DND-41 (cell line): ENCODE measurements at regions not wholly inside any gene's neighbourhood (a gene's known extent, or its start where the extent isn't known, plus 50 kb on each side); places are given as distances from the start of the nearest gene placed in this dataset.
A peak's percentile ranks its signal among the peaks of the same experiment; 100 is the strongest.

Source experiments
- ATAC-seq: fragments of 200-7000 bp; cut with Tn5 transposase; 3 replicates; pipeline ENCODE4 v1.9.1; 2021; ENCODE audit warnings: low read depth; ENCODE audit not compliant: insufficient read depth
- DNase-seq: peaks from one replicate; pipeline ENCODE4 v3.0.0-alpha.2; 2020
- H2AFZ ChIP-seq: 2 replicates; pipeline ENCODE4 v1.6.0; 2012; ENCODE audit warnings: low read depth, low read length
- H3K27ac ChIP-seq: 2 replicates; pipeline ENCODE4 v1.5.1; 2012; ENCODE audit warnings: low read length, inconsistent platforms
- H3K27me3 ChIP-seq: fragments of 200-600 bp; sonication (generic); 2 replicates; pipeline ENCODE4 v1.6.0; 2012; ENCODE audit warnings: low read length, mild to moderate bottlenecking, inconsistent platforms; ENCODE audit not compliant: insufficient read depth, poor library complexity
- H3K36me3 ChIP-seq: 2 replicates; pipeline ENCODE4 v1.5.1; 2012; ENCODE audit warnings: low read length, inconsistent platforms; ENCODE audit not compliant: insufficient read depth
- H3K4me1 ChIP-seq: 2 replicates; pipeline ENCODE4 v1.5.1; 2012; ENCODE audit warnings: mild to moderate bottlenecking, low read length; ENCODE audit not compliant: insufficient read depth
- H3K4me2 ChIP-seq: 2 replicates; pipeline ENCODE4 v1.6.0; 2012; ENCODE audit warnings: mild to moderate bottlenecking, moderate library complexity, low read length, inconsistent platforms; ENCODE audit not compliant: insufficient read depth
- H3K4me3 ChIP-seq, 2 experiments: fragments of 200-600 bp in 1 of 2; shearing (Covaris generic) in 1 of 2; 2 replicates each; pipeline ENCODE4 v1.5.1; 2012 to 2016; ENCODE audit warnings: inconsistent platforms in 2 of 2, low read length in 2 of 2, mild to moderate bottlenecking in 2 of 2, low read depth in 1 of 2, moderate library complexity in 1 of 2
- H3K79me2 ChIP-seq: 2 replicates; pipeline ENCODE4 v1.6.0; 2012; ENCODE audit warnings: low read length, inconsistent platforms; ENCODE audit not compliant: insufficient read depth
- H3K9ac ChIP-seq: 2 replicates; pipeline ENCODE4 v1.6.0; 2012; ENCODE audit warnings: low read depth, mild to moderate bottlenecking, inconsistent platforms, low read length, moderate library complexity
- H3K9me3 ChIP-seq: 2 replicates; pipeline ENCODE4 v1.5.1; 2012; ENCODE audit warnings: low read length, moderate library complexity, mild to moderate bottlenecking, inconsistent platforms; ENCODE audit not compliant: insufficient read depth, severe bottlenecking
- H4K20me1 ChIP-seq: 2 replicates; pipeline ENCODE4 v1.6.0; 2012; ENCODE audit warnings: low read length; ENCODE audit not compliant: insufficient read depth
- CTCF ChIP-seq: IDR thresholded peaks from 2 replicates; pipeline ENCODE4 v1.5.1; 2012; ENCODE audit warnings: borderline replicate concordance, low read length, moderate library complexity, mild to moderate bottlenecking; ENCODE audit not compliant: poor library complexity, severe bottlenecking; ENCODE audit errors: extremely low read depth
- EZH2 ChIP-seq: IDR thresholded peaks from 3 replicates; pipeline ENCODE4 v1.6.1; 2012; ENCODE audit warnings: borderline replicate concordance, low read depth, mild to moderate bottlenecking, moderate library complexity, low read length, inconsistent platforms; ENCODE audit not compliant: severe bottlenecking

GRCh38 chr7:109503421-109503820 is 933.7 kb downstream of the DNAJB9 start:
- Histone ChIP-seq H3K4me2 (no peak overlapping the region), H3K36me3 (no peaks in the 10 kb centered on the region), H3K9ac (no peak overlapping the region), H3K4me1 (no peaks in the 10 kb centered on the region), H4K20me1 (no peaks in the 10 kb centered on the region), H3K9me3 (peaks cover 2% of the 10 kb centered on the region), H2AFZ (no peak overlapping the region), H3K4me3 (no peak overlapping the region), H3K27me3 (no peaks in the 10 kb centered on the region), H3K27ac (no peak overlapping the region), H3K79me2 (no peaks in the 10 kb centered on the region)
- DNase-seq (no peak), ATAC-seq (no peak)
- TF ChIP-seq CTCF (no peak), EZH2 (no peak)

GRCh38 chr7:109522585-109522984 is 952.9 kb downstream of the DNAJB9 start:
- no peaks in the 10 kb centered on the region for H3K9me3 ChIP-seq
- H3K4me2 ChIP-seq: no peak overlapping the region
- H2AFZ ChIP-seq: no peak overlapping the region
- no peaks in the 10 kb centered on the region for H3K36me3 ChIP-seq
- ATAC-seq (no peak), DNase-seq (no peak)
- no peak overlapping the region for H3K9ac ChIP-seq
- no peak overlapping the region for H3K27ac ChIP-seq
- no peaks in the 10 kb centered on the region for H3K79me2 ChIP-seq
- no peak for TF ChIP-seq CTCF
- TF ChIP-seq EZH2: no peak
- H3K4me3 ChIP-seq: no peak overlapping the region
- H3K4me1 ChIP-seq: no peaks in the 10 kb centered on the region
- no peaks in the 10 kb centered on the region for H3K27me3 ChIP-seq
- H4K20me1 ChIP-seq: no peaks in the 10 kb centered on the region

GRCh38 chr7:109527833-109528232 is 958.2 kb downstream of the DNAJB9 start:
- ATAC-seq: no peak
- H3K79me2 ChIP-seq: no peaks in the 10 kb centered on the region
- H3K27me3 ChIP-seq: no peaks in the 10 kb centered on the region
- H3K9ac ChIP-seq: no peak overlapping the region
- peaks cover 13% of the 10 kb centered on the region for H3K4me1 ChIP-seq
- no peaks in the 10 kb centered on the region for H4K20me1 ChIP-seq
- no peaks in the 10 kb centered on the region for H3K36me3 ChIP-seq
- H3K4me2 ChIP-seq: no peak overlapping the region
- no peak overlapping the region for H3K27ac ChIP-seq
- H2AFZ ChIP-seq: no peak overlapping the region
- no peak for DNase-seq
- TF ChIP-seq CTCF (no peak), EZH2 (no peak)
- no peaks in the 10 kb centered on the region for H3K9me3 ChIP-seq
- H3K4me3 ChIP-seq: no peak overlapping the region

- peaks cover 24% of the 10 kb centered on the region for H3K4me1 ChIP-seq
- no peaks in the 10 kb centered on the region for H3K27me3 ChIP-seq
- TF ChIP-seq CTCF: no peak
- no peak for TF ChIP-seq EZH2
- H2AFZ ChIP-seq: 0 out of 2 replicates have a peak overlapping the region, but pooled peaks have one; percentile 3
- no peak for DNase-seq
- H4K20me1 ChIP-seq: no peaks in the 10 kb centered on the region
- ATAC-seq: no peak
- no peak overlapping the region for H3K4me2 ChIP-seq
- H3K9me3 ChIP-seq: no peaks in the 10 kb centered on the region
- H3K27ac ChIP-seq: no peak overlapping the region
- H3K9ac ChIP-seq: no peak overlapping the region
- no peak overlapping the region for H3K4me3 ChIP-seq
- H3K36me3 ChIP-seq: no peaks in the 10 kb centered on the region
- no peaks in the 10 kb centered on the region for H3K79me2 ChIP-seq
Measured at GRCh38 chr7:109529712-109530111, 960.0 kb downstream of the DNAJB9 start.
